ENCODE measurements at regions not wholly inside any gene's neighbourhood (a gene's known extent, or its start where the extent isn't known, plus 50 kb on each side); places are given as distances from the start of the nearest gene placed in this dataset.

GRCh38 chr17:36869441-36869840 is 67.8 kb upstream of the LHX1 start (continued):
- TF ChIP-seq CHD7 (IDR thresholded peaks at IDR 0.05; ENCODE audit: insufficient replicate concordance, low read length) = no peak
- TF ChIP-seq SP2 (IDR thresholded peaks at IDR 0.05; ENCODE audit: low read length) = no peak
- no peak for TF ChIP-seq TBP (IDR thresholded peaks at IDR 0.05; ENCODE audit: low read depth, low read length)
